ENCODE measurements at regions not wholly inside any gene's neighbourhood (a gene's known extent, or its start where the extent isn't known, plus 50 kb on each side); places are given as distances from the start of the nearest gene placed in this dataset.

DNA sequence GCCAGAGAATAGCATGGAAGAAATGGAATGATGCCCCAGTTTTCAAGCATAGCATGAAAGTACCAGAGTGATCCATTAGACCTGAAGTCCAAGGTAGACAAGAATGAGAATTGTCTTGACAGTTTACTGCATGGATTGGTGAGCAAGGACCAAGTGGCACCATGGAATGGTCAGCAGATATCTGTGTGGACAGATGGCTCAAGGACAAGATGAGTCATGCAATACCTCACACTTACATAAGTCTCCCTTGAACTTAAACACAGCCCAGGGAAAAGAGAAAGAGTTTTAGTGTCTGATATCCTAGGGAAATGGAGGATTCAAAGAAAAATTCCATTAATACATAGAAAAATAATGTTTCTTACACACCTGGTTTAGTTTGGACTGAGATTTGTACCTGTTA lies 195.2 kb downstream of the MRPL39 start:
- TF ChIP-seq, protein P1, sequence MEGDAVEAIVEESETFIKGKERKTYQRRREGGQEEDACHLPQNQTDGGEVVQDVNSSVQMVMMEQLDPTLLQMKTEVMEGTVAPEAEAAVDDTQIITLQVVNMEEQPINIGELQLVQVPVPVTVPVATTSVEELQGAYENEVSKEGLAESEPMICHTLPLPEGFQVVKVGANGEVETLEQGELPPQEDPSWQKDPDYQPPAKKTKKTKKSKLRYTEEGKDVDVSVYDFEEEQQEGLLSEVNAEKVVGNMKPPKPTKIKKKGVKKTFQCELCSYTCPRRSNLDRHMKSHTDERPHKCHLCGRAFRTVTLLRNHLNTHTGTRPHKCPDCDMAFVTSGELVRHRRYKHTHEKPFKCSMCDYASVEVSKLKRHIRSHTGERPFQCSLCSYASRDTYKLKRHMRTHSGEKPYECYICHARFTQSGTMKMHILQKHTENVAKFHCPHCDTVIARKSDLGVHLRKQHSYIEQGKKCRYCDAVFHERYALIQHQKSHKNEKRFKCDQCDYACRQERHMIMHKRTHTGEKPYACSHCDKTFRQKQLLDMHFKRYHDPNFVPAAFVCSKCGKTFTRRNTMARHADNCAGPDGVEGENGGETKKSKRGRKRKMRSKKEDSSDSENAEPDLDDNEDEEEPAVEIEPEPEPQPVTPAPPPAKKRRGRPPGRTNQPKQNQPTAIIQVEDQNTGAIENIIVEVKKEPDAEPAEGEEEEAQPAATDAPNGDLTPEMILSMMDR (IDR thresholded peaks at IDR 0.05): no peak
- no peak for TF ChIP-seq POLR2A (IDR thresholded peaks at IDR 0.05)
